PC-3 (cell line): ENCODE measurements at regions not wholly inside any gene's neighbourhood (a gene's known extent, or its start where the extent isn't known, plus 50 kb on each side); places are given as distances from the start of the nearest gene placed in this dataset.

Source experiments
- ATAC-seq: fragments of 200-7000 bp; cut with Tn5 transposase; 2 replicates; pipeline ENCODE4 v1.9.1; 2020; ENCODE audit warnings: mild to moderate bottlenecking, moderate library complexity
- BruUV-seq: library from RNA; stranded (reverse); fragments of 400-500 nt; replicated peaks from 2 replicates; lab custom pipeline; 2021; lab: Mats Ljungman, UMichigan
- CTCF ChIA-PET: fragments of 300-600 bp; sonication (Branson Sonifier 250); formaldehyde crosslinking; loops from one replicate; lab custom pipeline; 2022; ENCODE audit warnings: antibody characterized with exemption; lab: Charles Lee
- POLR2A ChIA-PET: fragments of 300-600 bp; sonication (Branson Sonifier 250); formaldehyde crosslinking; loops from one replicate; lab custom pipeline; 2022; ENCODE audit warnings: antibody characterized with exemption; ENCODE audit not compliant: unreplicated experiment; lab: Charles Lee
- DNase-seq: peaks from one replicate; pipeline ENCODE4 v3.0.0-alpha.2; 2015
- H2AFZ ChIP-seq: fragments of 300-600 bp; sonication (generic); 2 replicates; pipeline ENCODE4 v1.6.0; 2016; ENCODE audit warnings: antibody characterized with exemption, low read length
- H3F3A ChIP-seq: fragments of 300-600 bp; sonication (generic); one replicate; pipeline ENCODE4 v1.6.0; 2017; ENCODE audit warnings: antibody characterized with exemption, low read length, control low read depth, mild to moderate bottlenecking; ENCODE audit not compliant: unreplicated experiment
- H3K27ac ChIP-seq: fragments of 300-600 bp; sonication (generic); 2 replicates; pipeline ENCODE4 v1.5.1; 2016; ENCODE audit warnings: mild to moderate bottlenecking, low read length
- H3K27me3 ChIP-seq: fragments of 300-600 bp; sonication (generic); 2 replicates; pipeline ENCODE4 v1.6.1; 2016; ENCODE audit warnings: low read length, mixed read lengths
- H3K36me3 ChIP-seq: fragments of 300-600 bp; sonication (generic); 2 replicates; pipeline ENCODE4 v1.6.1; 2016; ENCODE audit warnings: low read depth, mixed run types, low read length, mixed read lengths
- H3K4me1 ChIP-seq: fragments of 300-600 bp; sonication (generic); 2 replicates; pipeline ENCODE4 v1.5.1; 2016; ENCODE audit warnings: low read length; ENCODE audit not compliant: insufficient read depth
- H3K4me2 ChIP-seq: fragments of 300-600 bp; sonication (generic); 2 replicates; pipeline ENCODE4 v1.6.0; 2016; ENCODE audit warnings: low read length
- H3K4me3 ChIP-seq: fragments of 300-600 bp; sonication (generic); 2 replicates; pipeline ENCODE4 v1.5.1; 2016; ENCODE audit warnings: mild to moderate bottlenecking, low read length, mixed read lengths
- H3K79me2 ChIP-seq: fragments of 300-600 bp; sonication (generic); 2 replicates; pipeline ENCODE4 v1.6.1; 2017; ENCODE audit warnings: low read length, mixed read lengths
- H3K9ac ChIP-seq: fragments of 300-600 bp; sonication (generic); 2 replicates; pipeline ENCODE4 v1.6.0; 2016; ENCODE audit warnings: mild to moderate bottlenecking, low read length
- H3K9me2 ChIP-seq: fragments of 300-600 bp; sonication (generic); replicated peaks from 2 replicates; pipeline ENCODE4 v1.6.1; 2016; ENCODE audit warnings: mixed run types, low read length, mixed read lengths
- H3K9me3 ChIP-seq: fragments of 300-600 bp; sonication (generic); 2 replicates; pipeline ENCODE4 v1.6.1; 2016; ENCODE audit warnings: low read length, mixed read lengths
- H4K20me1 ChIP-seq: fragments of 300-600 bp; sonication (generic); 2 replicates; pipeline ENCODE4 v1.6.1; 2016; ENCODE audit warnings: low read length, mixed read lengths
- CTCF ChIP-seq: fragments of 300-600 bp; sonication (generic); conservative IDR thresholded peaks from 2 replicates; pipeline ENCODE4 v1.5.1; 2017; ENCODE audit warnings: antibody characterized with exemption, low read depth, mild to moderate bottlenecking, low read length
- EZH2 ChIP-seq: fragments of 300-600 bp; sonication (generic); IDR thresholded peaks from one replicate; pipeline ENCODE4 v1.6.1; 2017; ENCODE audit warnings: antibody characterized with exemption, mild to moderate bottlenecking, low read length; ENCODE audit not compliant: unreplicated experiment
- EZH2phosphoT487 ChIP-seq: fragments of 300-600 bp; sonication (generic); IDR thresholded peaks from 2 replicates; pipeline ENCODE4 v1.6.1; 2018; ENCODE audit warnings: mild to moderate bottlenecking, antibody characterized with exemption, low read length, borderline replicate concordance
- intact Hi-C: fragments of 100-400 bp; cut with micrococcal nuclease; formaldehyde crosslinking; loops from 2 replicates; pipeline ENCODE4 v1.9.0; 2023

- DNase-seq: peak; percentile 89
- Histone ChIP-seq H3K27me3 (no peaks in the 10 kb centered on the region), H3K4me3 (no peak overlapping the region), H3K79me2 (no peaks in the 10 kb centered on the region), H3K27ac (no peak overlapping the region), H3K9me2 (no peaks in the 10 kb centered on the region), H2AFZ (no peak overlapping the region), H4K20me1 (no peaks in the 10 kb centered on the region), H3F3A (no peaks in the 10 kb centered on the region), H3K9me3 (no peaks in the 10 kb centered on the region), H3K9ac (no peak overlapping the region), H3K4me1 (peaks cover 15% of the 10 kb centered on the region), H3K4me2 (peak overlapping the region; percentile 18; the same call in 1 of the 2 replicates), H3K36me3 (no peaks in the 10 kb centered on the region)
- ChIA-PET POLR2A (no interaction called here), CTCF (no interaction called here)
- no TSS peak for BruUV-seq
- ATAC-seq: peak; percentile 69
- TF ChIP-seq EZH2phosphoT487 (no peak), EZH2 (no peak), CTCF (no peak)
- intact Hi-C loops: no loop called here
Measured at GRCh38 chr3:144085964-144086363, 114.3 kb downstream of the DIPK2A start.

GRCh38 chr3:144096016-144096415 lies 124.4 kb downstream of the DIPK2A start:
- intact Hi-C loops: no loop called here
- TF ChIP-seq EZH2 (no peak), CTCF (no peak), EZH2phosphoT487 (no peak)
- no peak overlapping the region for H3K27ac ChIP-seq
- POLR2A ChIA-PET: no interaction called here
- no peaks in the 10 kb centered on the region for H4K20me1 ChIP-seq
- DNase-seq (peak; percentile 51), ATAC-seq (0 out of 2 replicates have a peak, but pooled peaks have one; percentile 15)
- H3K4me2 ChIP-seq: peak overlapping the region; percentile 24; the same call in 1 of the 2 replicates
- H3K9me3 ChIP-seq: no peaks in the 10 kb centered on the region
- H3K4me1 ChIP-seq: peaks cover 12% of the 10 kb centered on the region
- H2AFZ ChIP-seq: no peak overlapping the region
- CTCF ChIA-PET: no interaction called here
- no peaks in the 10 kb centered on the region for H3K36me3 ChIP-seq
- H3K9me2 ChIP-seq: no peaks in the 10 kb centered on the region
- no peaks in the 10 kb centered on the region for H3K27me3 ChIP-seq
- H3K79me2 ChIP-seq: no peaks in the 10 kb centered on the region
- BruUV-seq: no TSS peak
- no peaks in the 10 kb centered on the region for H3F3A ChIP-seq
- no peak overlapping the region for H3K9ac ChIP-seq
- no peak overlapping the region for H3K4me3 ChIP-seq

- Histone ChIP-seq H4K20me1 (no peaks in the 10 kb centered on the region), H3F3A (no peaks in the 10 kb centered on the region), H3K79me2 (no peaks in the 10 kb centered on the region), H3K36me3 (no peaks in the 10 kb centered on the region), H3K27ac (no peak overlapping the region), H3K9me3 (no peaks in the 10 kb centered on the region), H3K4me3 (no peak overlapping the region), H3K9me2 (no peaks in the 10 kb centered on the region), H2AFZ (no peak overlapping the region), H3K9ac (no peak overlapping the region), H3K4me2 (no peak overlapping the region), H3K27me3 (no peaks in the 10 kb centered on the region), H3K4me1 (peaks cover 12% of the 10 kb centered on the region)
- no peak for TF ChIP-seq EZH2
- TF ChIP-seq CTCF: no peak
- no peak for TF ChIP-seq EZH2phosphoT487
- ChIA-PET CTCF (no interaction called here), POLR2A (no interaction called here)
- no TSS peak for BruUV-seq
- DNase-seq (no peak), ATAC-seq (no peak)
- intact Hi-C loops: no loop called here
Measured at GRCh38 chr3:144097163-144097562, 125.5 kb downstream of the DIPK2A start.
